Esophagus squamous epithelium (tissue), 5 donors: ENCODE measurements at regions not wholly inside any gene's neighbourhood (a gene's known extent, or its start where the extent isn't known, plus 50 kb on each side); places are given as distances from the start of the nearest gene placed in this dataset.
"Not testable (repeated sequence)": the region's sequence is repeated elsewhere in the genome, so short reads cannot be mapped to it uniquely, and the experiment has no call there.

Experiments used
- DNase-seq: peaks from one replicate; lab custom pipeline; 2025; lab: John Stamatoyannopoulos, UW
- H3K27ac ChIP-seq, 4 donors: fragments of 200-600 bp; sonication (generic); one replicate each; pipeline ENCODE4 v1.5.1; 2016 to 2019; ENCODE audit warnings: mild to moderate bottlenecking in 1 of 4
- H3K27me3 ChIP-seq, 4 donors: fragments of 200-600 bp; sonication (generic); 1 replicate in 3 of 4; 2 replicates in 1 of 4; pipeline versions ENCODE4 v1.5.1 to v1.6.0; 2017 to 2021; ENCODE audit warnings: antibody characterized with exemption in 1 of 4
- H3K36me3 ChIP-seq, 3 donors: fragments of 200-600 bp; sonication (generic); one replicate each; pipeline ENCODE4 v1.5.1; 2016 to 2019
- H3K4me1 ChIP-seq, 3 donors: fragments of 200-600 bp; sonication (generic); one replicate each; pipeline ENCODE4 v1.5.1; 2017 to 2019
- H3K4me3 ChIP-seq, 4 donors: fragments of 200-600 bp; sonication (generic); 1 replicate in 3 of 4; 2 replicates in 1 of 4; pipeline ENCODE4 v1.5.1; 2016 to 2019; ENCODE audit warnings: mild to moderate bottlenecking in 2 of 4, moderate library complexity in 1 of 4
- H3K9me3 ChIP-seq, 3 donors: fragments of 200-600 bp; sonication (generic); one replicate each; pipeline ENCODE4 v1.5.1; 2016 to 2019
- POLR2A ChIP-seq, 4 donors: fragments of 450-650 bp; IDR thresholded peaks; one replicate each; pipeline ENCODE4 v1.6.1; 2017; ENCODE audit warnings: antibody characterized with exemption in 4 of 4, mild to moderate bottlenecking in 4 of 4, moderate library complexity in 3 of 4
- WGBS, 2 donors: methylation state at CpG; one replicate each; pipeline ENCODE4 v1.1.5; 2018; 5-methylcytosine and 5-hydroxymethylcytosine counted together
- intact Hi-C: fragments of 100-400 bp; cut with DNase I; formaldehyde crosslinking; loops from one replicate; pipeline ENCODE4 v1.15.0; 2022
- TF ChIP-seq, protein P1 (sequence below), 6 experiments: fragments of 450-650 bp in 4 of 6; fragments of 200-600 bp in 2 of 6; sonication (generic) in 2 of 6; IDR thresholded peaks; one replicate each; pipeline ENCODE4 v1.5.1; 2016 to 2019; ENCODE audit warnings: antibody characterized with exemption in 6 of 6, mild to moderate bottlenecking in 4 of 6, moderate library complexity in 4 of 6
- donor health status: DM: yes; HTN: yes; CAD: no.

- Histone ChIP-seq H3K27me3 (peaks cover 0 to 3% (median 0%) of the 10 kb centered on the region in 4 donors), H3K27ac (no peak overlapping the region), H3K4me1 (no peaks in the 10 kb centered on the region), H3K9me3 (no peaks in the 10 kb centered on the region), H3K4me3 (no peak overlapping the region), H3K36me3 (no peaks in the 10 kb centered on the region)
- 78 to 93% methylated on average over 2 to 4 of the region's 4 CpGs for WGBS, 2 donors
- no peak for DNase-seq
- TF ChIP-seq POLR2A (IDR thresholded peaks at IDR 0.05): no peak
- TF ChIP-seq, protein P1, sequence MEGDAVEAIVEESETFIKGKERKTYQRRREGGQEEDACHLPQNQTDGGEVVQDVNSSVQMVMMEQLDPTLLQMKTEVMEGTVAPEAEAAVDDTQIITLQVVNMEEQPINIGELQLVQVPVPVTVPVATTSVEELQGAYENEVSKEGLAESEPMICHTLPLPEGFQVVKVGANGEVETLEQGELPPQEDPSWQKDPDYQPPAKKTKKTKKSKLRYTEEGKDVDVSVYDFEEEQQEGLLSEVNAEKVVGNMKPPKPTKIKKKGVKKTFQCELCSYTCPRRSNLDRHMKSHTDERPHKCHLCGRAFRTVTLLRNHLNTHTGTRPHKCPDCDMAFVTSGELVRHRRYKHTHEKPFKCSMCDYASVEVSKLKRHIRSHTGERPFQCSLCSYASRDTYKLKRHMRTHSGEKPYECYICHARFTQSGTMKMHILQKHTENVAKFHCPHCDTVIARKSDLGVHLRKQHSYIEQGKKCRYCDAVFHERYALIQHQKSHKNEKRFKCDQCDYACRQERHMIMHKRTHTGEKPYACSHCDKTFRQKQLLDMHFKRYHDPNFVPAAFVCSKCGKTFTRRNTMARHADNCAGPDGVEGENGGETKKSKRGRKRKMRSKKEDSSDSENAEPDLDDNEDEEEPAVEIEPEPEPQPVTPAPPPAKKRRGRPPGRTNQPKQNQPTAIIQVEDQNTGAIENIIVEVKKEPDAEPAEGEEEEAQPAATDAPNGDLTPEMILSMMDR (IDR thresholded peaks at IDR 0.05): no peak
- intact Hi-C loops: no loop called here
Observed at GRCh38 chr11:134658481-134659225, 246.6 kb upstream of the B3GAT1 start.

- Histone ChIP-seq H3K27ac (no peak overlapping the region), H3K27me3 (peaks cover 0 to 10% (median 0%) of the 10 kb centered on the region in 4 donors), H3K9me3 (no peaks in the 10 kb centered on the region), H3K4me1 (no peaks in the 10 kb centered on the region), H3K4me3 (no peak overlapping the region), H3K36me3 (no peaks in the 10 kb centered on the region)
- intact Hi-C loops: no loop called here
- no peak for TF ChIP-seq POLR2A (IDR thresholded peaks at IDR 0.05)
- TF ChIP-seq, protein P1 (IDR thresholded peaks at IDR 0.05): no peak
- WGBS, 2 donors: 67 to 86% methylated on average over 4 to 6 of the region's 6 CpGs
- no peak for DNase-seq
Observed at GRCh38 chr11:134657631-134658030, 245.6 kb upstream of the B3GAT1 start.

- no peak for DNase-seq
- WGBS, 2 donors: 70% methylated on average over 4 to 23 of the region's 29 CpGs
- TF ChIP-seq, protein P1 (IDR thresholded peaks at IDR 0.05): no peak
- TF ChIP-seq POLR2A (IDR thresholded peaks at IDR 0.05): no peak
- H3K27ac ChIP-seq: no peak overlapping the region
- H3K27me3 ChIP-seq: peaks cover 0 to 14% (median 0%) of the 10 kb centered on the region in 4 donors
- H3K4me1 ChIP-seq: no peaks in the 10 kb centered on the region
- H3K9me3 ChIP-seq: no peaks in the 10 kb centered on the region
- intact Hi-C loops: no loop called here
- H3K4me3 ChIP-seq: no peak overlapping the region
- H3K36me3 ChIP-seq: no peaks in the 10 kb centered on the region
Observed at GRCh38 chr11:134656861-134657540, 245.0 kb upstream of the B3GAT1 start.

GRCh38 chr11:134656086-134656840 is 244.2 kb upstream of the B3GAT1 start:
- WGBS, 2 donors: 85 to 89% methylated on average over 15 to 29 of the region's 29 CpGs
- intact Hi-C loops, H3K9me3 ChIP-seq, DNase-seq, H3K27ac ChIP-seq, H3K4me3 ChIP-seq, H3K36me3 ChIP-seq, H3K4me1 ChIP-seq: not testable (repeated sequence)
- H3K27me3 ChIP-seq: peaks cover 0 to 14% (median 0%) of the 10 kb centered on the region in 4 donors

GRCh38 chr11:134655189-134655989 is 243.3 kb upstream of the B3GAT1 start:
- DNase-seq: no peak
- no peak for TF ChIP-seq POLR2A (IDR thresholded peaks at IDR 0.05)
- TF ChIP-seq, protein P1 (IDR thresholded peaks at IDR 0.05): no peak
- no peaks in the 10 kb centered on the region for H3K36me3 ChIP-seq
- 78 to 80% methylated on average over 11 of the region's 11 CpGs for WGBS, 2 donors
- H3K4me3 ChIP-seq: no peak overlapping the region
- H3K9me3 ChIP-seq: no peaks in the 10 kb centered on the region
- H3K27me3 ChIP-seq: peaks cover 0 to 14% (median 0%) of the 10 kb centered on the region in 4 donors
- intact Hi-C loops: no loop called here
- no peak overlapping the region for H3K27ac ChIP-seq
- no peaks in the 10 kb centered on the region for H3K4me1 ChIP-seq
